ENCODE measurements at regions not wholly inside any gene's neighbourhood (a gene's known extent, or its start where the extent isn't known, plus 50 kb on each side); places are given as distances from the start of the nearest gene placed in this dataset.

GRCh38 chr14:95006051-95006450, 151.3 kb downstream of the DICER1 start:
- TF ChIP-seq CTCF (optimal IDR thresholded peaks at IDR 0.05 in 1 of 3, IDR thresholded peaks at IDR 0.05 in 1 of 3, conservative IDR thresholded peaks at IDR 0.05 in 1 of 3; ENCODE audit: extremely low read depth in 1 of 3, insufficient read depth in 2 of 3, low read length in 3 of 3) (no peak), EZH2 (IDR thresholded peaks at IDR 0.05; ENCODE audit: low read length) (no peak)

Measured in keratinocyte (primary cell).